HG03469 (cell line): ENCODE measurements at regions not wholly inside any gene's neighbourhood (a gene's known extent, or its start where the extent isn't known, plus 50 kb on each side); places are given as distances from the start of the nearest gene placed in this dataset.
"Not testable (repeated sequence)": the region's sequence is repeated elsewhere in the genome, so short reads cannot be mapped to it uniquely, and the experiment has no call there.

Source experiments
- ATAC-seq: cut with Tn5 transposase; IDR thresholded peaks from one replicate; pipeline ENCODE4 v1.9.1; 2021; ENCODE audit warnings: mild to moderate bottlenecking, moderate library complexity, moderate number of reproducible peaks; ENCODE audit not compliant: unreplicated experiment

DNA sequence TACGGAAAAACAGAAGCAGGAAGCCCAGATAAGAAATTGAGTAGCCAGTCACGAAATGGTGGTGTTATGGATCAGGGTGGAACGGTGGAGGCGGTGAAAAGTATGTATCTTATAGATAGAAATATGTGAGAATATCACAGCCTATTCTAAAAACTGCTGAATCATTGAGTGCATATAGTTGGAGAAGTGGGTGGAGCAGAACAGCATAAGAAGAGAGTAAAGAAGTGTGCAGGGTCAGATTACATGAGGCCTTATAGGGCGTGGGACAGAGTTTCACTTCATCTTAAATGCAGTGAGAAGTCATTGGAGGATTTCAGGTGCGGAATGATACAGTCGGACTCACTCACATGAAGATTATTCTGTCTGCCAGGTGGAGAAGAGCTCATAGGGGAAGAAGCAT is 293.1 kb downstream of the TRIML1 start:
- no peak for ATAC-seq

DNA sequence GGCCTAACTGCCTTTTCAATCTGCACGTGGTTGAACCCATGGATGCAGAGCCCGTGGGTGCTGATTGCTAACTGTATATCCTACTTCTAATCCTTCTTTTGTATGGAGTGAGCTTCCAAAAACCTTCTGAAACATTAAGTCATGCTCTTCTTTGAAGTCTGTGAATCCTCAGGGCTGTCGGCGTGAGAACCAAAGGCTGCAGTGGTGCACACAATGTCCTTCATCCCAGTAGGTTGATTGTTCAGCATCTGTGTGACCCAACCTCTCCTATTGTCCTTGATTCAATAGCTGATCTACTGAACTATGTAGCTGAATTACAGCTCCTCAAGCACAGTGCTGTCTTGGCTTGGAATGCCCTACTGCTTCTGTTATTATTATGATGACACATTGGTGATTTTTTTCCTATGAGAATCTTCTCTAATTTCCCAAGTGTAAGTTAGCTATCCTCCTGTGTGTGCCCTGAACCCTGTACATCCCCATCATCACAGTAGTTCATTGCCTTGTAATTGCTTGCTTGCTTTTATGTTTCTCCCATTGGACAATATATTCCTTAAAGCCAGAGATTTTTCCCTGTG is 294.6 kb downstream of the TRIML1 start:
- ATAC-seq = no peak

GRCh38 chr4:188434643-188435042 is 295.4 kb downstream of the TRIML1 start:
- ATAC-seq = no peak

DNA sequence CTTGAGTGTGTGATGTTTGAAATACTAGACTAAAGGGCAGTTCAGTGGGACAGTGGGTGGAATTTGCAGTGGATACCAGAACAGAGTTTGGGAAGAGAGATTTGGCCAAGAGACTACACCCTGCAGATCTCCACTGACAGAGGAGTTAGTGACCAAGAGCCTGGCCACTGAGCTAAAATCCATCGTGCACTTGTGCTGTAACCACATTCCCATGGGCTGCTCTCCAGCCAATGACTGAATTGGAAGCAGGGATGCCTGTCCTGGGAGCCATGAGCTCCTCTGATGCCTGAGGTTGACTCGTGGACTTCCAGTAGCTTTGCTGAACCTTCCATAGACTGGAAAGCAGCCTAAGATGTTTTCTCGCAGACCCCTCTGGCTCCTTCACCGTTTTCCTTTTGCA is 296.1 kb downstream of the TRIML1 start:
- ATAC-seq = no peak

GRCh38 chr4:188437535-188437934 is 298.3 kb downstream of the TRIML1 start:
- ATAC-seq = no peak

GRCh38 chr4:188438391-188438824 is 299.2 kb downstream of the TRIML1 start:
- not testable (repeated sequence) for ATAC-seq

DNA sequence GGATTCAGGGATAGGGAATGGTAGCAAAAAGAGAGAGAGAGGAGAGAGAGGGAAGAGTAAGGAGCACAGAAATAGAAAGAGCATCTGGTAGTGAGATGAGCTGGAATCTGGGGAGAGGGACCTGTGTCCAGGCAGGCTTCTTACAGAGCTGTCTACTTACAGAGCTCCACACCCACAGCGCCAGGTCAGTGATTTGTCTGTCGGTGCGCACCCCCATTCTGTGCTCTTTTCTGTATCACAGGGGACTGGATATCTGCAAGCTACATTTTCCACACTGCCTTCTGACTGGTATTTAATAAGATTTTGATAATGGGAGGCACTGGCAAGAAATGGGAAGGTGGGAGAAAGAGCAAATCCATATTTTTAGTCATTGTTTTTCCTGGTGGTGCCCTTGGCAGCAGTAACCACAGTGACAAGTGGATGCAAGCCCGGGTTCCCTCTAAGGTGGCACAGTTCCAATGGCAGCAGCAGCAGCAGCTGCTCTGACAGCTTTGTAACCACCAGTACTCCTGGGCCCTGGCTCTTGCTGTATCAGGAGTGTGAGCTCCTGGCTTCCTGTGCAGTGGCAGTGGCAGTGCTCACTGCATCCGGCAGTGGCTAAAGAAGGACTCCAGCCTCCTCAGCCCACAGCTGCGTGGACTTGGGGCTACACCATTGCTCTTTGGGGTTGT is 300.5 kb downstream of the TRIML1 start:
- ATAC-seq = no peak

GRCh38 chr4:188444500-188444899 is 305.3 kb downstream of the TRIML1 start:
- no peak for ATAC-seq

DNA sequence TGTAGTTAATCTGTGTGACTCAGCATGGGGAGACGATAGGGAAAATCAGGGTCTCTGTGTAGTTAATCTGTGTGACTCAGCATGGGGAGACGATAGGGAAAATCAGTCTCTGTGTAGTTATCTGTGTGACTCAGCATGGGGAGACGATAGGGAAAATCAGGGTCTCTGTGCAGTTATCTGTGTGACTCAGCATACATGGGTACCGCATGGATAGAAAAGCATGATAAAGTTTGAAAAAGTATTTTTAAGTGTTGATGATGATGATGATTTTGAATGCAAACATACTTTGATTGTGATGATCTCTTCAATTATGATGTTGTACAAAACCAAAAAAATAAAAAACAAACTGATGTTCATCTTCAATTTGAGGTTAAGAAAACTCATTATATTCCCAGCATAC is 309.8 kb downstream of the TRIML1 start:
- ATAC-seq = not testable (repeated sequence)

- no peak for ATAC-seq
Measured at GRCh38 chr4:188450571-188450970, 311.3 kb downstream of the TRIML1 start.

GRCh38 chr4:188452097-188452496 is 312.9 kb downstream of the TRIML1 start:
- ATAC-seq = no peak

GRCh38 chr4:188454575-188454974 is 315.3 kb downstream of the TRIML1 start:
- ATAC-seq = no peak

DNA sequence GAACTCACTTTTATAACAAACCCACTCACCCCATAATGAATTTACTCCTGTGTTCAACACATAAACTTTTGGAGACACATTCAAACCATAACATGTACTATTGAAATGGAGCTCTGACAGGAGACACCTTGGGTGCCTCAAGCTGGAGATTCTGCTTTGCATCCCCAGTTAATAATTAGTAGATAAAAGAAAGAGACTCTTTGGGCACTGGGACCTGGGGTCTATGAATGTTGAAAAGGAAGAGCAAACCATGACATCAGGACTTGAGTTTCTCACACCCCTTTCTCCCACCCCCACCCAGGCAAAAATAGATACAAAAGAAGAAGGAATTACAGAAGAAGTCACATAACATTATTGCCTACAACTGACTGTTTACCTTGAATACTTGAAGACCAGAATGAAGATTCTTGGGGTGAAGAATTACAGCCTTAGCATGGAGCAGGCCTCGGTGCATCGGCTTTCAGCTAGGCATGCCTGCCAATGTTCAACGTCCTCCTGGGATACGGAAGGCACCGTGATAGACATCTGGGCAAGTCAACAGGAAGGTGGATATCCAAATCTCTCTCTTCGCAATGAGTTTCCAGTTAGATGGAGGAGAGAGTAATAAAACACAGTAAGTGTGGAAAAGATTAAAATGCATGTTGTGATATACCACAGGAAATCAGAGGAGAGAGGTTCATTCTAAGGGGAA is 316.0 kb downstream of the TRIML1 start:
- ATAC-seq = no peak

- ATAC-seq = no peak
Measured at GRCh38 chr4:188459381-188459780, 320.1 kb downstream of the TRIML1 start.

DNA sequence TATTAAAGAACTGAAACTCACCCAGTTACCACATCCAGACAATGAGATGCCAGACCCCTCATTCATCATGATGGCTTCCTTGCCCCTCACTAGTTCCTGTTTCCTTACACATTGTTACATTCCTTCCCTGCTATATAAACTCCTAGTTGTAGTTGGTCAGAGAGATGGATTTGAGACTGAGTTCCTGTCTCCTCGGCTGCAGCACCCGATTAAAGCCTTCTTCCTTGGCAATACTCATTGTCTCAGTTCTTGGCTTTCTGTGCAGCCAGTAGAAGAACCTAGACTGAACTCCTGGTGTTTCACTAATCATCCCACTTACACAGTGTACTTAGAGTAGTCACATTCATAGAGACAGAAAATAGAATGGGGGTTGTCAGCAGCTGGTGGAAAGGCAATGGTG is 324.7 kb downstream of the TRIML1 start:
- ATAC-seq = no peak

DNA sequence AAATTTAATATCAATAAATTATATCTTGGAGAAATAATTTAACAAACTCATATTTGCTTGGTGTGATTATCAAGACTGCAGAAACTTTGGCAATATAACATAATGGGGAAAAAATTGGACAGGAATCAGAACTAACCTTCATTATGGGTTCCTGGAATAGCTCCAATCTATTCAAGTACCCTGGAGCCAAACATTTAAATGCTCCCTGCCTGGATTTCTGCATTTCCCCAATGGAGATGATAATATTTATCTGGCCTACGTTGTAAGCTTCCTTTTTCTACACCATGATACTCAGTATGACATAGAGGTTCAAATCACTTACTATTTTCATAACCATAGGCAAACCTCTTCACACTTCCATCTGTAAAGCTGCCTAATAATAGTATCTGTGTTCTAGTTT is 326.8 kb downstream of the TRIML1 start:
- no peak for ATAC-seq

DNA sequence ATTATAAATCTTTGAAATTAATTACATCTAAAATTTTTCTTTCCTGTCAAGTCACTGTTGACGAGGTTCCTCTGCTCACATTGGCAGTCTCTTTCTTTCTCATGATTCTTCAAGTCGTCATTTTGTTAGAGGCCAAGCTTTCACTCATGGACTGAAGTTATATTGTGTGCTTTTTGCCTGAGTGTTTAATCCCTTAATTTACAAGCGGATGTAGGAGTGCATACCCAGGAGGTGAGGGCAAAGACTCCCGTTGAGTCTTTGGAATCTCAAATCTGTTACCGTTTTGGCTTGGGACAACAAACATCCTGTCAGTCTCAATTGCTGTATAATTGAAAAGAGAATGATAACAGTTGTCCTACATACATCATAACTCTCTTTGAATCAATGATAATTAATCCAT is 345.0 kb downstream of the TRIML1 start:
- no peak for ATAC-seq

DNA sequence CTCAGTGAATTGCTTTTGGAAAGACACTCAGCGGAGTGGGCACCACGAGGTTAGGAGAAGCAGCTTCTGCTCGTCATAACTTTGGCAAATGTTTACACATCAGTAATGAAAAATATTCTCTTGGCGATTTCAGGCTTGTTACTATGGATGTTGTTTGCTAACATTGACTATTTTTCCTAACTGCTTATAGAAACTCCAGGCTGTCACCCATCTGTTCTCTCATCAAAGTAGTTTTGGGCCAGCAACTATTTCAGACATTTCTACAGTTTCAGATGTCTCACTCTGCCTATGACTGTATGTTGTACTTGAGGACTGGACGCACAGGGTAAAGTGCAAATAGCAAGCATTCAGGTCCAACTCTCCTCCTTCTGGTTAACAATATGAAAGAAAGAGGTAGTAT is 346.7 kb downstream of the TRIML1 start:
- no peak for ATAC-seq

DNA sequence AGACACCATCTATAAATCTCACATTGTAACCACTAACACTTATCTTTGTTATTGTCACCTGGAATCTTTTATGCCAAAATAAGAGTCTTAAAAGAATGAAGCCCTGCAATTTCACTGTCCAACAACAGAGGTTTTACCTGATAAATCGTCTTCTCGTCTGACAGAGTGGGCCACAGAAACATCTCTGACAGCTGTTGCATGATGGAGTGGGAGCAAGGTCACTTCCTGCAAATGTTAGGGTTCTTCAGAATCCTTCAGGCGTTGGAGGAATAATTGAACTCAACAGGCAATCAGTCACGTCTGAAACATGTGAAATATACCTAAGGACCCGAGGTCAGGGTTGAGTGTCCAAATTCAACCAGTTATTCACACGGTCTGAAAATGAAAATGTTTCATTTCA is 353.6 kb downstream of the TRIML1 start:
- no peak for ATAC-seq

- no peak for ATAC-seq
Measured at GRCh38 chr4:188495169-188495568, 355.9 kb downstream of the TRIML1 start.

- ATAC-seq = no peak
Measured at GRCh38 chr4:188511431-188511830, 372.2 kb downstream of the TRIML1 start.

DNA sequence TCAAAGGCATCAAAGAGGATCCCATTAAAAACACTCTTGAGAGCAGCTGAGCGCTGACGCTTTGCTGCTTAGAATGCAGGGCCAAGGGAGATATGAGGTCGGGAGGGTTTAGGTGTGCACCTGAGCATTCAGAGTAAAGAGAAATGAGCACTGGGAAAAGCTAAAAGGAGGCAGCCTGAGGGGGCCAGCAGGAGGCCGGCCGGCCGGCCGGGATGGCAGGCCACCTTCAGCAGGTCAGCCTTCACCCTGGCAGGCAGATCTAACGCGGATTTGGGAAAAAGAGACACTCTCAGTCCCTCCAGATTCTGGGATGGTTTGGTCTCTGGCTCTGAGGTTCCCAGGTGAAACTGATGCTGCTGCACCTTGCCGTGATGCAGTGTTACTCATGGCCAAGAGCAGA is 393.5 kb downstream of the TRIML1 start:
- no peak for ATAC-seq
